OCI-LY1 (cell line): ENCODE measurements at regions not wholly inside any gene's neighbourhood (a gene's known extent, or its start where the extent isn't known, plus 50 kb on each side); places are given as distances from the start of the nearest gene placed in this dataset.
"Not testable (repeated sequence)": the region's sequence is repeated elsewhere in the genome, so short reads cannot be mapped to it uniquely, and the experiment has no call there.

Experiments used
- H2AFZ ChIP-seq: fragments of 200-600 bp; sonication (generic), shearing (Covaris generic); 2 replicates; pipeline ENCODE4 v1.6.0; 2014; ENCODE audit warnings: antibody characterized with exemption, mild to moderate bottlenecking, low read length
- H3F3A ChIP-seq: fragments of 200-600 bp; sonication (generic), shearing (Covaris generic); 2 replicates; pipeline ENCODE4 v1.6.0; 2014; ENCODE audit warnings: mild to moderate bottlenecking, antibody characterized with exemption, low read length, moderate library complexity; ENCODE audit not compliant: insufficient read depth
- H3K27ac ChIP-seq: fragments of 200-600 bp; sonication (generic); 2 replicates; pipeline ENCODE4 v1.5.1; 2014; ENCODE audit warnings: low read length, mixed run types, mild to moderate bottlenecking, low read depth; ENCODE audit not compliant: poor library complexity, severe bottlenecking
- H3K27me3 ChIP-seq: fragments of 200-600 bp; sonication (generic); 2 replicates; pipeline ENCODE4 v1.6.0; 2014; ENCODE audit warnings: antibody characterized with exemption, mild to moderate bottlenecking, low read length, moderate library complexity; ENCODE audit not compliant: insufficient read depth
- H3K36me3 ChIP-seq: fragments of 200-600 bp; sonication (generic); 2 replicates; pipeline ENCODE4 v1.6.1; 2014; ENCODE audit warnings: mild to moderate bottlenecking, antibody characterized with exemption, low read length, moderate library complexity, mixed read lengths; ENCODE audit not compliant: insufficient read depth
- H3K4me1 ChIP-seq: fragments of 200-600 bp; sonication (generic); 2 replicates; pipeline ENCODE4 v1.5.1; 2014; ENCODE audit warnings: mild to moderate bottlenecking, low read length, moderate library complexity; ENCODE audit not compliant: insufficient read depth, severe bottlenecking
- H3K4me2 ChIP-seq: fragments of 200-600 bp; sonication (generic), shearing (Covaris generic); 2 replicates; pipeline ENCODE4 v1.6.1; 2014; ENCODE audit warnings: low read length
- H3K4me3 ChIP-seq: fragments of 200-600 bp; sonication (generic); 2 replicates; pipeline ENCODE4 v1.5.1; 2014; ENCODE audit warnings: low read length, low read depth, mild to moderate bottlenecking, mixed read lengths; ENCODE audit not compliant: poor library complexity, severe bottlenecking
- H3K79me2 ChIP-seq: fragments of 200-600 bp; shearing (Covaris generic); 2 replicates; pipeline ENCODE4 v1.6.1; 2016; ENCODE audit warnings: mixed run types, low read length, mixed read lengths; ENCODE audit not compliant: insufficient read depth
- H3K9ac ChIP-seq: fragments of 200-600 bp; sonication (generic), shearing (Covaris generic); 2 replicates; pipeline ENCODE4 v1.6.1; 2014; ENCODE audit warnings: mild to moderate bottlenecking, low read length, mixed read lengths
- H3K9me2 ChIP-seq: fragments of 200-600 bp; sonication (generic), shearing (Covaris generic); 2 replicates; pipeline ENCODE4 v1.6.1; 2014; ENCODE audit warnings: low read depth, mild to moderate bottlenecking, low read length, mixed read lengths
- H3K9me3 ChIP-seq: fragments of 200-600 bp; shearing (Covaris generic); 2 replicates; pipeline ENCODE4 v1.6.1; 2014; ENCODE audit warnings: low read length, mixed read lengths
- H4K20me1 ChIP-seq: fragments of 200-600 bp; sonication (generic), shearing (Covaris generic); 2 replicates; pipeline ENCODE4 v1.6.0; 2016; ENCODE audit warnings: mild to moderate bottlenecking, low read length; ENCODE audit not compliant: insufficient read depth

DNA sequence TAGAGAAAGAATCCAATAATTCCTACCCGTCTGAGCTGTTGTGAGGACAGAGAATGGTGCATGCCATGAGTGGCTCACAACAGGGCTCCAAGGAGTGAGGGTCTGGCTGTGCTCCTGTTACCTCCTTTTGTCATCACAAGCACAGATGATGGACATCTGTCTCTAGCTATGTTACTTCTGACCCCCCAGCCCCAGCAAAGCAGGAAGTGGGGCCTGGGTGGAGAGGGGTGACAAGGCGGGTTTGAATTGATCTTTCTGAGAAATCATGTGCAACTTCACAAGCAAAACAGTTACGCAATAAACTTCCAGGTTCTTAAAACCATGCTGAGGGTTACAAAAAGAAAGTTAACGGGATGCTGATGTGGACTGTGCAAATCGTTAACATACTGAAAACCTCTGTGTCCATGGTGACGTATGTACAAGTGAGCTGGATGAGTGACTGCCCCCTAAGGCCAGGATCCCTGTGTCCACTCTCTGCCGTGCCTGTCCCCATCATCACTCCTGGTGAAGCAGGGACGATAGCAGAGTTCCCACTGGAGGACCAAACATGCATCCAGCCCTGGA is 254.7 kb downstream of the BCL2L11 start:
- H3K36me3 ChIP-seq, H3F3A ChIP-seq, H4K20me1 ChIP-seq, H3K9ac ChIP-seq, H3K9me2 ChIP-seq, H3K4me3 ChIP-seq, H3K27ac ChIP-seq, H3K4me1 ChIP-seq, H2AFZ ChIP-seq, H3K9me3 ChIP-seq, H3K27me3 ChIP-seq, H3K4me2 ChIP-seq, H3K79me2 ChIP-seq: not testable (repeated sequence)

DNA sequence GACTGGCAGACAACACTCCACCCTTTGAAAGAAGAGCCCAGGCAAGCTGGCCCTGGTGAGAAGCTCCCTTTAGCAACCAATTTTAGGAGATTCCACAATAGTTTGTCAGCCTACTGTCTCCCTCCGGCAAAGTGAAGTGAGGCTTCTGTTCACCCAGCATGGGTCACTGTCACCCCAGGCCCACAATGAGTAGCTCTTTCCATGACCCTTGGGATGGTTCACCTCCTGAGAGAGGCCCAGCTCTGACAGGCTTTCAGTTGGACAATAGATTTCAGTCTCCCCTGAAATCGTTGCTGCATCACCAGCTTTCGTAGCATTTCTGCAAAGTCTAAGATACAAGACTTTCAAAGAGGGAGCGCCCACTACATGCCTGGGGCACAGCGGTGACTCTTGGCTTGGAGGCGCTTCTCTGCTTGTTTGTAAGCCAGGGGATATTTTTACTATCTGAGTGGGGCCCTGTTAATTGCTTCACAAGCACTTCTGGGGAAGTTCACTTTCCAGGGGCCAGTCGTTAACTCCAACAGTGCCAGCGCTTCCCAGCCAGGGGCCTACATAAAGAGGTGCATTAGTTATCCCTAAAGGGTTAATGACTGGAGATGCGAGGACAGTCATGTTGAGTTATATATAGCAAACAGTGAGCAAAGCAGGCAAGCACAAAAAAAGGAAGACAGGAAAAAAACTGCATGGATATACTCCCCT is 255.7 kb downstream of the BCL2L11 start:
- not testable (repeated sequence) for H3K9me3 ChIP-seq, H4K20me1 ChIP-seq, H3K4me2 ChIP-seq, H3K9ac ChIP-seq, H3K79me2 ChIP-seq, H3F3A ChIP-seq, H2AFZ ChIP-seq, H3K36me3 ChIP-seq, H3K4me3 ChIP-seq, H3K9me2 ChIP-seq, H3K4me1 ChIP-seq, H3K27ac ChIP-seq, H3K27me3 ChIP-seq

GRCh38 chr2:111376971-111377352 is 256.2 kb downstream of the BCL2L11 start:
- not testable (repeated sequence) for H3K4me1 ChIP-seq, H3F3A ChIP-seq, H3K4me2 ChIP-seq, H3K27me3 ChIP-seq, H3K36me3 ChIP-seq, H3K79me2 ChIP-seq, H4K20me1 ChIP-seq, H2AFZ ChIP-seq, H3K9ac ChIP-seq, H3K4me3 ChIP-seq, H3K9me3 ChIP-seq, H3K9me2 ChIP-seq, H3K27ac ChIP-seq

- H3K9me3 ChIP-seq, H2AFZ ChIP-seq, H3K9ac ChIP-seq, H3K4me2 ChIP-seq, H3K36me3 ChIP-seq, H3K4me1 ChIP-seq, H3K9me2 ChIP-seq, H3F3A ChIP-seq, H3K27ac ChIP-seq, H4K20me1 ChIP-seq, H3K79me2 ChIP-seq, H3K27me3 ChIP-seq, H3K4me3 ChIP-seq: not testable (repeated sequence)
These were observed 256.8 kb downstream of the BCL2L11 start for GRCh38 chr2:111377386-111377959.

GRCh38 chr2:111378348-111378747 is 257.6 kb downstream of the BCL2L11 start:
- not testable (repeated sequence) for H3K4me1 ChIP-seq, H3K9me3 ChIP-seq, H4K20me1 ChIP-seq, H3K9me2 ChIP-seq, H3K27ac ChIP-seq, H3K4me2 ChIP-seq, H3K79me2 ChIP-seq, H2AFZ ChIP-seq, H3K9ac ChIP-seq, H3F3A ChIP-seq, H3K27me3 ChIP-seq, H3K4me3 ChIP-seq, H3K36me3 ChIP-seq

DNA sequence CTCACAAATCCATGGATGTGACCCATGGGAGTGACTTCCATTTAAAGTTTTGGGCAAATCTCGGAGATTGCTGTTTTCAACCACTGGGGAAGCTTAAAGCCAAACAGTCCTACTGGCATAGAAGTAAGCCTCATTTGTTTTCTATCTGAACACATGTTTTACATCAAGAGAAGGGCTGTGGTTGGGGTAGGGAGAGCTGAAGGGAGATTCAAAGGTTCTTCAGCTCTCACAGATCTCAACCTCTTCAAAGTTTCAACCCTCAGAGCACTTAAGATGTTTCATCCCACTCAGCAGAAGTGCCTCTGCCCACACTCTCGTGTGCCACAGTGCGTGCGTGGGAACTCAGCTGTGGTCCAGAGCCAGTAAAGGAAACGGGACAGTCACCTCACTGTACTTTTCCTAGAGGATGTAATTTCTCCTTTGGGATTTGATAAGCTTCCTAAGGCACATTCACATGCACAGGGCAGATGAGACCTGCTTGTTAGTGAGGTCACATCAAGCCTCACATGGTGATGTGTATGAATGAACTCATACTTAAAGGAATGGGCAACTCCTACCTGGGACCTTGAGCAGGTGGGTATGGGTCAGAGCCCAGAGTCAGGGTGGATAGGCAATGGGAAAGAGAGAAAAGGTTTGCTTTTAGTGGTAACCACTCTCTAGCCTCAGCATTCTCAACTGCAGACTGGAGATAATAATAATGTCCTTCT is 260.2 kb downstream of the BCL2L11 start:
- not testable (repeated sequence) for H3K4me1 ChIP-seq, H2AFZ ChIP-seq, H3K36me3 ChIP-seq, H4K20me1 ChIP-seq, H3K4me3 ChIP-seq, H3F3A ChIP-seq, H3K9me3 ChIP-seq, H3K4me2 ChIP-seq, H3K9me2 ChIP-seq, H3K27ac ChIP-seq, H3K27me3 ChIP-seq, H3K79me2 ChIP-seq, H3K9ac ChIP-seq

- H3K36me3 ChIP-seq, H3K4me3 ChIP-seq, H3K9me2 ChIP-seq, H3K4me1 ChIP-seq, H3F3A ChIP-seq, H4K20me1 ChIP-seq, H3K4me2 ChIP-seq, H2AFZ ChIP-seq, H3K79me2 ChIP-seq, H3K9me3 ChIP-seq, H3K9ac ChIP-seq, H3K27me3 ChIP-seq, H3K27ac ChIP-seq: not testable (repeated sequence)
These were observed 261.0 kb downstream of the BCL2L11 start for GRCh38 chr2:111381530-111382306.
